GM12875 (cell line): ENCODE measurements at regions not wholly inside any gene's neighbourhood (a gene's known extent, or its start where the extent isn't known, plus 50 kb on each side); places are given as distances from the start of the nearest gene placed in this dataset.

ENCODE experiments used
- H3K4me3 ChIP-seq: one replicate; pipeline ENCODE4 v1.5.1; 2011; ENCODE audit warnings: low read depth, low read length, control low read depth
- CTCF ChIP-seq: IDR thresholded peaks from 2 replicates; pipeline ENCODE4 v1.5.1; 2011; ENCODE audit warnings: low read depth, mild to moderate bottlenecking, control low read depth, inconsistent platforms, low read length, moderate library complexity, borderline replicate concordance; ENCODE audit not compliant: insufficient read depth

- no peak for TF ChIP-seq CTCF
- H3K4me3 ChIP-seq, result no peak overlapping the region
Measured at GRCh38 chr18:25876330-25876948, 214.0 kb downstream of the SS18 start.

GRCh38 chr18:25875551-25876240 is 214.7 kb downstream of the SS18 start:
- no peak overlapping the region for H3K4me3 ChIP-seq
- TF ChIP-seq CTCF, result no peak

- no peak for TF ChIP-seq CTCF
- no peak overlapping the region for H3K4me3 ChIP-seq
Measured at GRCh38 chr18:25873833-25874232, 216.6 kb downstream of the SS18 start.

- TF ChIP-seq CTCF, result no peak
Measured at GRCh38 chr18:25866331-25866730, 224.1 kb downstream of the SS18 start.

GRCh38 chr18:25862881-25863600 is 227.4 kb downstream of the SS18 start:
- TF ChIP-seq CTCF, result no peak
- no peak overlapping the region for H3K4me3 ChIP-seq

More at GRCh38 chr18:25866331-25866730, 224.1 kb downstream of the SS18 start:
- H3K4me3 ChIP-seq, result no peak overlapping the region

- no peak overlapping the region for H3K4me3 ChIP-seq
Measured at GRCh38 chr18:25853691-25854433, 236.6 kb downstream of the SS18 start.

More at GRCh38 chr18:25853691-25854433, 236.6 kb downstream of the SS18 start:
- no peak for TF ChIP-seq CTCF
